Superior temporal gyrus (tissue), 1 donor: ENCODE measurements at regions not wholly inside any gene's neighbourhood (a gene's known extent, or its start where the extent isn't known, plus 50 kb on each side); places are given as distances from the start of the nearest gene placed in this dataset.

ENCODE experiments used
- DNase-seq: peaks from one replicate; pipeline ENCODE4 v3.0.0-alpha.2; 2016; ENCODE audit errors: extremely low spot score

GRCh38 chr17:79423811-79424465, 186.9 kb downstream of the RBFOX3 start:
- no peak for DNase-seq

- DNase-seq, result no peak
Measured at GRCh38 chr17:79422236-79422635, 188.6 kb downstream of the RBFOX3 start.

- peak; percentile 58 for DNase-seq
Measured at GRCh38 chr17:79420318-79421243, 190.3 kb downstream of the RBFOX3 start.

- no peak for DNase-seq
Measured at GRCh38 chr17:79417476-79417988, 193.3 kb downstream of the RBFOX3 start.

DNA sequence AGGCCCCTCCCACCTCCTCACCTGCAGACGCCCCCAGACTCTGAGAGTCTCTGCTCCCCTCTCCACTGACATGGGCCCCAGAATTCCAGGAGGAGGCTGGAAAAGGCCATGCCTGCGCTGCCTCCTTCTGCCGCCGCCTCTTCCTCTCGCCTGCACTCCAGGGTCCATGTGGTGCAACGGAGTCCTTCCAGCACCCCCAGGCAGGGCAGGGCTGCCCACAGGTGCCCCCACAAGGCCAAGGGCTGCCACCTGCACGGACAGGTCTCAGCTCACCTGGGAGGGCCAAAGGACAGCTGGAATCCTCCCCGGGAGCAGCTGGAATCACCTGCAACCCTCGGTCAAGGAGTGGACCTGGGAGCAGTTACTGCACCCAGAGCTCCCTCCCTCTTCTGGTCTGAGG, 194.9 kb downstream of the RBFOX3 start:
- DNase-seq, result no peak

DNA sequence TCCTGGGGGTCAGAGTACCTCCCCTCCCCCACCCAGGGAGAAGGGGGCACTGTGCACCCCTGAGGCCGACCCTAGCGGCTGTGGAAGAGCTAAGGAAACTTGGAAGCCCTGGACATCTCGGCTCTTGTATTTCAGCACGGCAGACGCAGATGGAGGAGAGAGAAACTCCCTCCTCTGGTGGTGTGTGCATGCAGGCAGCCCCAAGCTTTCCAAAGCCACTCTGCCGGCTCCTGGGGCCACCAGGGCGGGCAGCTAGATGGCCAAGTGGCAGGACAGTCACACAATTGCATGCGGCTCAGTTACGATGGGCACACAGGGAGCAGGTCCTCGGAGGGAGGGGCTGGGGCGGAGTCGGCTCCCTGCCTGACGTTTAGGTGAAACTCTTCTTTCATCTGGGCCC, 195.5 kb downstream of the RBFOX3 start:
- DNase-seq, result no peak

DNA sequence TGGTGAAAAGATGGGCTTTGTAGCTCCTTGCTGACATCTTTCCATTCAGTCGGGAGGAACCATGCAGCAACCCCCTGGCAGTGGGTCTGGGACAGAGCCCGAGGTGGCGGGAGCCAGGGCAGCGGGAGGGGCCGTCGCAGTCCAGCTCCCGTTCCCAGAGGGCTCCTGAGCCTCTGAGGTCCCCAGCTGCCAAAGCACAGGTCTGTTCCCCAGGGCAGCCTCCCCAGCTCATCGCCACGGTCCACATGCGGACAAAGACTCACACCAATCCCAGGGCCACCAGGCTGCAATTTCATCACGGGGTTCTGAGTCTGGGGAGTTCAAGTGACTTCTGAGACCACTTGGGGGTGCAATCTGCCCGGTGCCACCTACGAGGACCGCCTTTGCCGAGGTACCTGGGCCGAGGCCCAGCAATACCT, 196.0 kb downstream of the RBFOX3 start:
- DNase-seq, result no peak

- DNase-seq, result no peak
Measured at GRCh38 chr17:79414063-79414792, 196.6 kb downstream of the RBFOX3 start.

DNA sequence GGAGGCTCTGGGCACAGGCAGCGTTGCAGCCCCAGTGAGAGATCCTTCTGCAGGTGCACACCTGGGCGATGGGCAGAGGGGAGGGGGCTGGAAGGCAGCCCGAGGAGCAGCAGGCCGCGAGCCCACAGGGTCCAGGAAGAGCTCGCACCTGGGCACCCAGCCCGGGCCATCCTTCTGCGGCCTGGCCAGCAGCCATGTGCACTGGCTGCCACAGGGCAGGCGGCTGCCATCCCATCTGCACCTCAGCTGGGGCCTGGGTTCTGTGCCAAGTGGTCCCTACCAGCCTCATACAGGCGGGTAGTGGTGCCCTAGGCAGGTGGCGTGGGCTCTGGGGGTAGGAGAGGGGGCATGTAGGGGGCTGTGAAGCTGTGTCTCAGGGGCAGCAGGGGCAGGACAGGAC, 197.2 kb downstream of the RBFOX3 start:
- DNase-seq, result no peak

DNA sequence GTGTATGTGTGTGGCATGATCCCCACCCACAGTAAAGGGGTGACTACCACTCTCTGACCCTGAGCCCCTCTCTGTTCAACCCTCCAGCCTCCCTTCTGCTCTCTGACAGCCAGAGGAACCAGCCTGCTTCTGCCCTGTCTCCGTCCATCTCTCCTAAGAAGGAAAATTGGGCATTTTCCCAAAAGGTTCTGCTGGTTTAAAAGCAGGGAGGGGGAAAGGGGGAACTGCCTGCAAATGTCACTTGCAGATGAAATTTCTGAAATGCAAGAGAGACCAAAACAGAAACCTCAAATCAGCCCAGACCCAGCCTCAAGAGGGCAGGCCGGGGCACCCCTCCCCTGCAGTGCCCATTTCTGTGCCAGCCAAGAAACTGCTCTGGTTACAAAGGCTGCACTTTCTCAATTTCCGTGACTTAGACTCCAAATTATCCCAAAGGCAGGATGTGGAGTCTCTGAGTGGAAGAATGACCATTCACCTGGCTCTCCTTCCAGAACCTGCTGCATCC, 197.9 kb downstream of the RBFOX3 start:
- DNase-seq, result no peak

DNA sequence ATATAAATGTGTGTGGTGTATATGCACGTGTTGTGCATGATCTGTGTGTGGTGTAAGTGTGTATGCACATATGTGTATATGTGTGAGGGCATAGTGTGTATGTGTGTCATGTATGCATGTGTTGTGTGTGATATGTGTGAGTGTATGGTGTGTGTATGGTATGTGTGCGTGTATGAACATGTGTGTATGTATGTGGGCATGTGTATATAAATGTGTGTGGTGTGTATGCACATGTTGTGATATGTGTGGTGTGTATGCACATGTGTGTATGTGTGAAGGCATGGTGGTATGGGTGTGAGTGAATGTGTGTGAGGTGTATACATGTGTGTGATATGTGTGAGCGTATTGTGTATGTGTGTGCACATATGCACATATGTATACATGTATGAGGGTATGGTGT, 198.7 kb downstream of the RBFOX3 start:
- DNase-seq, result no peak

GRCh38 chr17:79411419-79411818, 199.4 kb downstream of the RBFOX3 start:
- DNase-seq, result no peak

GRCh38 chr17:79410681-79411080, 200.2 kb downstream of the RBFOX3 start:
- no peak for DNase-seq

GRCh38 chr17:79408251-79408650, 202.6 kb downstream of the RBFOX3 start:
- DNase-seq, result no peak

GRCh38 chr17:79407385-79407784, 203.5 kb downstream of the RBFOX3 start:
- no peak for DNase-seq

- DNase-seq, result no peak
Measured at GRCh38 chr17:79406316-79406715, 204.5 kb downstream of the RBFOX3 start.

GRCh38 chr17:79405823-79406222, 205.0 kb downstream of the RBFOX3 start:
- DNase-seq, result no peak

DNA sequence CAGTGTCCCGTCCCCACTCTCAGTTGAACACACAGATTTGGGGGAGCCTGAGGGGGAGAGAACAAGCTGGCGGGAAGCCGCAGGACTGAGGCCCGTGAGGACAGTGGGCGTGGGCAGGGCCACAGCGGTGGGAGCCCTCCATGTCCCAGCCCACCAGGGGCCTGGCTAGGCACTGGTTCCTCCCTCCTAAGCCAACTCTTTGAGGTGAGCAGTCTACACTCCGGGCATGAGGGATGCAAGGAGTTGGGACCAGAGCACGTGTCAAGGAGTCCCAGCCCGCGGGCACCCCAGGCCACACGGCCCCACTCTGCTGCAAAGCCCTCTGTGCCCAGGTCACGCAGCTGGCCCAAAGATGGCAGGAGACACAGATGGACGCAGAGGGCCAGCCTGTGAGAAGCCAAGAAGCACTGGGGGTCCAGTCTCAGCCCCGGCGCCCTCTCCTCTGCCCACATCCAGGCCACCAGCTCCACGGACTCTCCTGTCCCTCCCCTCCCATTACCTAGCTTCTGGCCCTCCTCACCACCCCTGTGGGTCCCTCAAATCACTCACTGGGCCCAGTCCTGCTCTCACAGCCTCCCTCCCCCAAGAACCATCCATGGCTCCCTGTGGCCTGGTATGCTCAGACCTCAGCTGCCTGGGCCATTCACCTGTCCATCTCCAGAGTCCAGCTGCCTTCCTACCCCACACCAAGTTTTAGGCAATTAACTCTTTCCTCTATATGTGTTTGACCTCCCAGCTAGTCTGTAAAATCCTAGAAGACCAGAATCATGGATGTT, 206.5 kb downstream of the RBFOX3 start:
- DNase-seq, result no peak

DNA sequence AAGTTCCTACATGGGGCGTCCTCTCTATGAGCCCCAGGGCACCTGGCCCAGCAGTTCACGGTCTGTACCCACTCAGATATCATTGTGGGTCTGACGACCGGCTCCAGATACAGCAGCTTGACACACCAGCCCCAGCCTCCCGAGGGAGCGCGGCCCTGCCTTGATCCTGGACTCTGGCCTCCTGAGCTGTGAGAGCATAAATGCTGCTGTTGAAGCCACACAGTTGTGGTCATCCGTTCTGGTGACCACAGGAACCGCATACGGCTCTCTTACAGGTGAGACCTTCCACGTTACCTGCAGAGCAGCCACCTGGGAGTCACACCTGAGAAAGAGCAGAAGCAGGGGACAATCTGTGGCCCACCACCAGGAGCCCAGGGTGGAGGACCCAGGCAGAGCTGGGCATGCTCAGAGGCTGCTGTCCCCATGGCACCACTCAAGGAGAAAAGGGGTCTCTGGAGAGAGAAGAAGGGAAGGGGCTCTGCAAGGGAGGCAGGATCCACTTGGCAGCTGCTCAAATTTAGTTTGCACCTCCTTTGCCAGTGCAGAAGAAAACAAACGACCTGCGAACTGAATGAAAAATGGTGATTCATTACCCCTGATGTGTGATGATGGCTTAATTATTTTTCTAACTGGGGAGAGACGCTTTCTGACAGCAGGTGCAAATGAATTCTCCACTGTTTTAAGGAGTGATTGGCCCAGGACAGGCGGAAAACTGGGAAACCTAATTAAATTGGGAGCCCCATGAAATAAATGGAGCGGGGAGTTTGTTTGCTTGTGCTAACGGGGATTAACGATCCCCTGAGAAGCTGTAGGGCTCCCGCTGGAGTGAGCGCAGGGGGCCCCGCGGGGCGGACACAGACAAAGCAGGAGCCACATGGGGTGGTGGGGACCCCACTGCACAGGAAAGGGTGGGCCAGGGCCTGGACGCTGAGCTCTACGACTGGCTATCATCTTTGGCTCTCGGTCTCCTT, 208.9 kb downstream of the RBFOX3 start:
- no peak for DNase-seq
